RPMI8226 (cell line): ENCODE measurements at regions not wholly inside any gene's neighbourhood (a gene's known extent, or its start where the extent isn't known, plus 50 kb on each side); places are given as distances from the start of the nearest gene placed in this dataset.
A peak's percentile ranks its signal among the peaks of the same experiment; 100 is the strongest.
"Not testable (repeated sequence)": the region's sequence is repeated elsewhere in the genome, so short reads cannot be mapped to it uniquely, and the experiment has no call there.

Source experiments
- DNase-seq: peaks from one replicate; pipeline ENCODE4 v3.0.0-alpha.2; 2015

GRCh38 chr12:114616081-114616480, 67.9 kb downstream of the TBX3 start:
- DNase-seq: no peak

- DNase-seq: no peak
Observed at GRCh38 chr12:114614040-114614439, 69.9 kb downstream of the TBX3 start.

GRCh38 chr12:114612062-114612461, 71.9 kb downstream of the TBX3 start:
- no peak for DNase-seq

GRCh38 chr12:114611145-114612018, 72.6 kb downstream of the TBX3 start:
- no peak for DNase-seq

GRCh38 chr12:114608509-114608908, 75.5 kb downstream of the TBX3 start:
- no peak for DNase-seq

- no peak for DNase-seq
Observed at GRCh38 chr12:114605918-114606317, 78.1 kb downstream of the TBX3 start.

GRCh38 chr12:114604606-114605005, 79.4 kb downstream of the TBX3 start:
- no peak for DNase-seq

GRCh38 chr12:114600584-114600983, 83.4 kb downstream of the TBX3 start:
- DNase-seq: not testable (repeated sequence)

- no peak for DNase-seq
Observed at GRCh38 chr12:114598111-114598510, 85.9 kb downstream of the TBX3 start.

- no peak for DNase-seq
Observed at GRCh38 chr12:114592946-114593345, 91.0 kb downstream of the TBX3 start.

- DNase-seq: no peak
Observed at GRCh38 chr12:114588061-114588460, 95.9 kb downstream of the TBX3 start.

GRCh38 chr12:114580306-114580705, 103.7 kb downstream of the TBX3 start:
- DNase-seq: no peak

GRCh38 chr12:114579389-114579788, 104.6 kb downstream of the TBX3 start:
- DNase-seq: no peak

- no peak for DNase-seq
Observed at GRCh38 chr12:114562654-114563053, 121.3 kb downstream of the TBX3 start.

- no peak for DNase-seq
Observed at GRCh38 chr12:114555451-114555850, 128.5 kb downstream of the TBX3 start.

- DNase-seq: no peak
Observed at GRCh38 chr12:114547636-114548035, 136.3 kb downstream of the TBX3 start.

- no peak for DNase-seq
Observed at GRCh38 chr12:114530417-114530816, 124.5 kb upstream of the TBX5 start.

- DNase-seq: no peak
Observed at GRCh38 chr12:114529966-114530365, 124.0 kb upstream of the TBX5 start.

GRCh38 chr12:114528766-114529165, 122.8 kb upstream of the TBX5 start:
- no peak for DNase-seq

- DNase-seq: not testable (repeated sequence)
Observed at GRCh38 chr12:114521160-114521559, 115.2 kb upstream of the TBX5 start.

- DNase-seq: no peak
Observed at GRCh38 chr12:114512351-114512750, 106.4 kb upstream of the TBX5 start.

GRCh38 chr12:114508529-114509129, 102.7 kb upstream of the TBX5 start:
- DNase-seq: peak; percentile 65

GRCh38 chr12:114506651-114507050, 100.7 kb upstream of the TBX5 start:
- DNase-seq: no peak

- DNase-seq: no peak
Observed at GRCh38 chr12:114504311-114504710, 98.4 kb upstream of the TBX5 start.

- no peak for DNase-seq
Observed at GRCh38 chr12:114501474-114501807, 95.5 kb upstream of the TBX5 start.
